ENCODE measurements at regions not wholly inside any gene's neighbourhood (a gene's known extent, or its start where the extent isn't known, plus 50 kb on each side); places are given as distances from the start of the nearest gene placed in this dataset.
"Not testable (repeated sequence)": the region's sequence is repeated elsewhere in the genome, so short reads cannot be mapped to it uniquely, and the experiment has no call there.

DNA sequence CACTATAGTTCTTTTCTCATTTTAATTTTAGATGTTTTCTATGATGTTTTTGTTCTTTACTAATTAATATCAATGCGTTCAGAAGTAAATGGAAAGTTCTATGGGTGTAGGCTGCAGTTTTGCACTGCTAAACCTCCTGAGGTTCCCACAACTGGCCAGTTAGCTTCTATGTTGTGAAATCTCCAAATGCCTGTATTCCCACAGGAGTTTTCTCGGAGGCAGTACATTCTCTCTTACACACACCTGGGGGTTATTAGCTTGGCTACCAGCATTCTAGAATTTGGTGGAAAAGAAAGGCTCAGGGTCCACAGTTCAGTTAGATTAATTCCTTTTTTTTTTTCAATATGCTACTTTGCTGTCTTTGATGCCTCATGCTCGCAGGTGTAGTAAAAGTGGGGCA is 216.9 kb upstream of the NRIP1 start:
- Mint-ChIP-seq H3K9me3 (no peaks in the 10 kb centered on the region), H3K27ac (no peak overlapping the region), H3K36me3 (ENCODE audit: low read depth) (no peaks in the 10 kb centered on the region), H3K4me3 (ENCODE audit: low read depth) (no peak overlapping the region), H3K27me3 (ENCODE audit: low read depth) (no peaks in the 10 kb centered on the region), H3K4me1 (ENCODE audit: low read depth) (no peaks in the 10 kb centered on the region)
- intact Hi-C loops (cut with micrococcal nuclease), result no loop called here
- DNase-seq (ENCODE audit: low spot score), result no peak

DNA sequence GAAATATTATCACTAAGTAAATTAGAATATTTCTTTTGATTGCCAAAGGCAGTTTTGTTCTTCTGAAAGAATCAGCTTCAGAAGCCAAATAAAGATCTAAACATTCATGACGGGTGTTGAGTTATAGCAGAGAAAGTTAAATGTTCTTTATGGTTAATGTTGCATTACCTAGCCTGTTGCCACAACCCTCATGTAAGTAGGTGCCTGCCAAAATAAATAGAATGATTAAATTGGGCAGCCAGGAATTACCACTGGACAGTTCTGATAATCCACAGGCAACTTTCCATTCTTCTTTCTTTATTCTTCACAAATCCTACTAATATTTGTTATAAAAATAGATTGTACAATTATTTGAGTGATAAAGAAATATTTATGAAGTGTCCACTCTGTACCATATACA is 217.9 kb upstream of the NRIP1 start:
- intact Hi-C loops (cut with micrococcal nuclease), result no loop called here
- H3K27me3 Mint-ChIP-seq (ENCODE audit: low read depth), result no peaks in the 10 kb centered on the region
- no peak for DNase-seq (ENCODE audit: low spot score)
- no peaks in the 10 kb centered on the region for H3K36me3 Mint-ChIP-seq (ENCODE audit: low read depth)
- H3K4me1 Mint-ChIP-seq (ENCODE audit: low read depth), result no peaks in the 10 kb centered on the region
- no peaks in the 10 kb centered on the region for H3K9me3 Mint-ChIP-seq
- no peak overlapping the region for H3K27ac Mint-ChIP-seq
- H3K4me3 Mint-ChIP-seq (ENCODE audit: low read depth), result no peak overlapping the region

DNA sequence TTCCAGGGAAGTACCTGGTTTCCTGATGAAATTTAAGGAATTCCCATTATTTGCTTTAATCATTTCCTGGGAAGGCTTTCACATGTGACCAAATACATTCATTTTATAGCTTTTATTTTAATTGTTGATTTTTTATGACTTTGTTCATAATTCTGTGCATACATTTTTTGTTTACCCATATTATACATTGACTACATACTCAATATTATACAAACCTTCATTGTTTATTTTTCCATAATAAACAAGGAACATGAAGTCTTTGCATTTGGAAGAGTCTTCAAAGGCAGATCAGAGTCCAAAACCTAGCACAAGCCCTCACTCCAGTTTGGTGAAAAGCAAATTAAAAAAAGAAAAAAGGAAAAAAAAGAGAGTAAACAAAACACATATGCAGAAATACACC is 218.3 kb upstream of the NRIP1 start:
- Mint-ChIP-seq H3K27ac (no peak overlapping the region), H3K9me3 (no peaks in the 10 kb centered on the region), H3K4me3 (ENCODE audit: low read depth) (no peak overlapping the region), H3K4me1 (ENCODE audit: low read depth) (no peaks in the 10 kb centered on the region), H3K36me3 (ENCODE audit: low read depth) (no peaks in the 10 kb centered on the region), H3K27me3 (ENCODE audit: low read depth) (no peaks in the 10 kb centered on the region)
- no peak for DNase-seq (ENCODE audit: low spot score)
- intact Hi-C loops (cut with micrococcal nuclease), result no loop called here

DNA sequence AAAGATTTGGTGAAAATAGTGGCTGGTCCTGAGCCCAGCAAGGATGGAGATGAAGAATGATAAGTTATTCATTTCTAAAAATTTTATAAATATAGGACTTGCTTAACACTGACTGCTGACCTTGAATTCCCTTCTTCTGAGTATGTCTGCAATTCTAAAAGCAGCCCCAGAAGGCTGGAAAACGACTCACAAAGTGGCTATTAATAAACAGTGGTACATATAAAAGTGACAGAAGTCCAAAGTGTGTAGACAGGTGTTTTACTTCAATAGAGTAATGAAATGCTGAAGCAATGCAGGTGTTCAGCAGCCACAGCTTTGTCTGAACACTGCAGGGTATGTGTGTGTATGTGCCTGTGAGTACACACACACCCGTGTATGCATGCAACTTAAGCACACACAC is 219.0 kb upstream of the NRIP1 start:
- intact Hi-C loops (cut with micrococcal nuclease), result no loop called here
- Mint-ChIP-seq H3K4me1 (ENCODE audit: low read depth) (no peaks in the 10 kb centered on the region), H3K9me3 (no peaks in the 10 kb centered on the region), H3K4me3 (ENCODE audit: low read depth) (no peak overlapping the region), H3K36me3 (ENCODE audit: low read depth) (no peaks in the 10 kb centered on the region), H3K27ac (no peak overlapping the region), H3K27me3 (ENCODE audit: low read depth) (no peaks in the 10 kb centered on the region)
- no peak for DNase-seq (ENCODE audit: low spot score)

DNA sequence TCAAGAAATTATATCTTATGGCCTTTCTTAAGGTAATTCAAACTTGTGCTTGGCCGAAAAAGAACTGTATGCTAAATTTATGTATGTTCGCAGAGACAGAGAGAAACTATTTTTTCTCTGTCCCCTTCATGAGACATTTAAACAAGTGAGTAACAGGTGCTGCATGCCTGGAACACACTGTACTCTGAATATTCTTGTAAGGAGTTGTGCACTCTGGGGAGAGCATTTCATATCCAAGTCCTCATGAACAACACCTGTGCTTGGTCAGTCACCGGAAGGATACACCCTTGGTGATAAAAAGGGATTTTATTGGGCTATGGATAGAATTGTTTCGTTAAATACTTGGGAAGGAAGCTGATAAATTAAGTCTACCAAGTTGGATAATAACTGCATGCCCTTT is 220.8 kb upstream of the NRIP1 start:
- H3K4me3 Mint-ChIP-seq (ENCODE audit: low read depth), result no peak overlapping the region
- no peaks in the 10 kb centered on the region for H3K27me3 Mint-ChIP-seq (ENCODE audit: low read depth)
- H3K36me3 Mint-ChIP-seq (ENCODE audit: low read depth), result no peaks in the 10 kb centered on the region
- no peaks in the 10 kb centered on the region for H3K4me1 Mint-ChIP-seq (ENCODE audit: low read depth)
- H3K9me3 Mint-ChIP-seq, result no peaks in the 10 kb centered on the region
- intact Hi-C loops (cut with micrococcal nuclease), result no loop called here
- no peak overlapping the region for H3K27ac Mint-ChIP-seq
- DNase-seq (ENCODE audit: low spot score), result no peak

DNA sequence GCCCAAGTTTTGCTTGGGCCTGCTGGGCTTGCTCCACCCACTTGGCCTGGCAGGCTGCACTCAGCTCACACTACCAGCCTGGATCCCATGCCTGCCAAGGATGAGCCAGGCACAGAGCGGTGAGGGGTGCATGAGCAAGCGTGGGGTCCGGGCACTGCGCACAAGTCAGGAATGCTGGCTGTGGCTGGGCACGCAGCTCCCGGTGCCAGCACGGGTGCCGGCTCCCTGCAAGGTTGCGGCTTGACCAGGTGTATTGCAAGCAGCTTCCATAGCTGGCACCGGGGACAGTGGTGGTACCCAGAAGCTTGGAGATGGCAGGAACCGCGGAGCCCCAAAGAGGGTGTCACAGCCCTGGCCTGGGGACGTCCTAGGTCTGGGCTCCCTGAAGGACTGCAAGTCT is 224.4 kb upstream of the NRIP1 start:
- H3K36me3 Mint-ChIP-seq (ENCODE audit: low read depth), result no peaks in the 10 kb centered on the region
- no peak for DNase-seq (ENCODE audit: low spot score)
- no peaks in the 10 kb centered on the region for H3K27me3 Mint-ChIP-seq (ENCODE audit: low read depth)
- H3K4me1 Mint-ChIP-seq (ENCODE audit: low read depth), result no peaks in the 10 kb centered on the region
- H3K4me3 Mint-ChIP-seq (ENCODE audit: low read depth), result no peak overlapping the region
- no peaks in the 10 kb centered on the region for H3K9me3 Mint-ChIP-seq
- intact Hi-C loops (cut with micrococcal nuclease), result no loop called here
- H3K27ac Mint-ChIP-seq, result no peak overlapping the region

DNA sequence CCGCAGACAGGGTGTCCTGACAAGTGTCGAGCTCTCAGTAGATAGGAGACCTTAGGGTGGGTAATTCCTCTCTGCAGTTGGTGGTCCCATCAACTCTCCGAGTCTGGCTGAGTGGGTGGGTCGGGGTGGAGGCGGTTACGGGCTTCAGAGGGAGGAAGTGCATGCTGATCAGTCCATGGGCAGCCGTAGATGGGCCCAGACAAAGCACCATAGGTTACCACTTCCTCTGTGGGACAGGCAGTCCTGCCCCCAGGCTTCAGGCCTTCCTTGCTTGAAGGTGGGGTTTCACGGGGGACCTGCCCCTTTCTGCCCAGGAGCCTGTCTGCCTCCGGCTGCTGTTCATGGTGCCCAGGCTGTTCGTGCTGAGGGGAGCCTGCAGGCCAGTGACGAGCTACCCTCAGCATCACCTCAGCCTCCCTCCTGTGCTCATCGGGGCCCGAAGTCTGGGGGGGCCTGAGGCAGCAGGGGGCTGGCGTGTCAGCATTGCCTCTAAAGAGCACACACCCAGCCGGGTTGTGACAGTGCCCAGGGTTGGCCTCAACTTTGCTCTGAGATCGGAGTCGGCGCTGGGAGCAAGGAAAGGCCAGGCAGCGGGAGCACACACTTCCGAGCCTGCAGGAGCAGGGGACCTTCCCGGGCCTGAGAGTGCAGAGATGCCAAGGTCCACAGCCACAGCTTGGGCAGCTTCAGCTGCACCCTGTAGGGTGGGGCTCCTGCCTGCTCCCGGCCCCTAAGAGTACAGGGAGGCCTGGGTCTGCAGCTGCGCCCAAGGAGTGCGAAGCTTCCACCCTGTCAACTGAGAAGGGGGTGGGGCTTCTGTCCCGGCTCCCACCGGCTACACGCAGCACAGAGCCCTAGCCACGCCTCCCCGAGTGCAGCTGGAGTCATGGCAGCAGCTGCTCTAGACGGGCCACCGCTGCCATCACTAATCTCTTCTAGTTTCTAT is 225.4 kb upstream of the NRIP1 start:
- no peaks in the 10 kb centered on the region for H3K4me1 Mint-ChIP-seq (ENCODE audit: low read depth)
- H3K36me3 Mint-ChIP-seq (ENCODE audit: low read depth), result no peaks in the 10 kb centered on the region
- H3K27ac Mint-ChIP-seq, result no peak overlapping the region
- intact Hi-C loops (cut with micrococcal nuclease), result no loop called here
- no peaks in the 10 kb centered on the region for H3K27me3 Mint-ChIP-seq (ENCODE audit: low read depth)
- no peaks in the 10 kb centered on the region for H3K9me3 Mint-ChIP-seq
- no peak overlapping the region for H3K4me3 Mint-ChIP-seq (ENCODE audit: low read depth)
- no peak for DNase-seq (ENCODE audit: low spot score)

DNA sequence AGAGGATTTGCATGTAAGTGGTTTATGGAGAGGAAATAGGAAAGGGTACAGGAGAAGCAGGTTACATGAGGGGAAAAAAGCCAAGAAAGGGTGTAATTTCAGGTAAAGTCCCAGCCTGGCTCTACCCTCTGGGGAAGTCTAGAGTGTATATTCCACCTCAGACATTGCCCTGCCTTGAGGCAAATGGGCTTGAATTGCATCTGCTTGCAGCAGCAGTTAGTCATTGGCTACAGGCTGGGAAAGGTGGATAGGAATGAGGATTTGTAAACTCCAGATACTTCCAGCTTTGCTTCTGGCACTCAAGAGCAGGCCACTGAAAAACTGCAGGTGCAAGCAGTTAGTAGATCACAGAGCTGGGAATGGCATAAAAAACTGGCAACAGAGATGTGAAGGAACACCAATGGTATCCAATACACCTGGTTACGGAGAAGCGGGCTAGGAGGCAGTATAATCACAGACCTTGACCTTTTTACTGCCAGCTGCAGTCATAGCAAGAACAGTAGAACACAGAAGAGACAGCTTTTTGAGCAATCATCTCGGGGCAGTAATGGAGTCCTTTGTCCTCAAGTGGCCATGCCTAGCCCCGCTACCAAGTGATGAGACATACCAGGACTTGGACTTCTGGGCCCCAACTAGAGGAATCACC is 226.9 kb upstream of the NRIP1 start:
- intact Hi-C loops (cut with micrococcal nuclease), result no loop called here

DNA sequence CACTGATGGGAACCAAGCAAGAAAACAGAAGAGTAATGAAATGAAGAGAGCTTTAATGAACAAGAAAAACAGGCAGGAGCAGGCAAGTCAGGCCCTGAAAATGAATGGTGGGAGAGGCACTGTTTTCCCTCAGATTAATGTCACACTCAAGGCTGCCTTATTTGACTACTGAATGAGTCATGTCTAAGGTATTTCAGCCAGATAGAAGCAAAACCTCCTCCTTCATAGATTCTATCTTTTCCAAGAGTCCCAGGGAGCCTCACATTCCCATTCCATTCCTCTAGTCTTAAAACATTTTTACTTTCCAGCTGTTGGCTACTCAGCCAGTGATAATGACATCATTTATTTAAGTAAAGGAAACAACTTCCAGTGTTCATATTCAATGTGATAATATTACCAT is 228.4 kb upstream of the NRIP1 start:
- Mint-ChIP-seq H3K27ac (no peak overlapping the region), H3K4me1 (ENCODE audit: low read depth) (no peaks in the 10 kb centered on the region), H3K27me3 (ENCODE audit: low read depth) (no peaks in the 10 kb centered on the region), H3K36me3 (ENCODE audit: low read depth) (no peaks in the 10 kb centered on the region), H3K4me3 (ENCODE audit: low read depth) (no peak overlapping the region), H3K9me3 (no peaks in the 10 kb centered on the region)
- DNase-seq (ENCODE audit: low spot score), result no peak
- intact Hi-C loops (cut with micrococcal nuclease), result no loop called here

More for the DNA sequence above, 226.9 kb upstream of the NRIP1 start:
- Mint-ChIP-seq H3K27ac (no peak overlapping the region), H3K4me1 (ENCODE audit: low read depth) (no peaks in the 10 kb centered on the region), H3K27me3 (ENCODE audit: low read depth) (no peaks in the 10 kb centered on the region), H3K4me3 (ENCODE audit: low read depth) (no peak overlapping the region), H3K9me3 (no peaks in the 10 kb centered on the region), H3K36me3 (ENCODE audit: low read depth) (no peaks in the 10 kb centered on the region)
- no peak for DNase-seq (ENCODE audit: low spot score)

DNA sequence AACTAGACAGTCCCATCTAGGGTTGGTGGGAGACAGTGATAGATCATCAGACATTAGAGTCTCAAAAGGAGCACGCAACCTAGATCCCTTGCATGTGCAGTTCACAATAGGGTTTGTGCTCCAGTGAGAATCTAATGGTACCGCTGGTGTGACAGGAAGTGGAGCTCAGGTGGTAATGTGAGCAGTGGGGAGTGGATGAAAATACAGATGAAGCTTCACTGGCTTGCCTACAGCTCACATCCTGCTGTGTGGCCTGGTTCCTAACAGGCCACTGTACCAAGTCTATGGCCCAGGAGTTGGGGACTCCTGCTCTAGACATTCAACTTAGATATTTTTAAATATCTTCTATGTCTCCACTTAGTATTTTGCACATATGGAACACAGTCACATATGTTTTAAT is 231.1 kb upstream of the NRIP1 start:
- DNase-seq (ENCODE audit: low spot score), result no peak
- Mint-ChIP-seq H3K27me3 (ENCODE audit: low read depth) (no peaks in the 10 kb centered on the region), H3K9me3 (peaks cover 3% of the 10 kb centered on the region), H3K36me3 (ENCODE audit: low read depth) (no peaks in the 10 kb centered on the region), H3K4me1 (ENCODE audit: low read depth) (no peaks in the 10 kb centered on the region), H3K27ac (no peak overlapping the region), H3K4me3 (ENCODE audit: low read depth) (no peak overlapping the region)
- intact Hi-C loops (cut with micrococcal nuclease), result no loop called here

DNA sequence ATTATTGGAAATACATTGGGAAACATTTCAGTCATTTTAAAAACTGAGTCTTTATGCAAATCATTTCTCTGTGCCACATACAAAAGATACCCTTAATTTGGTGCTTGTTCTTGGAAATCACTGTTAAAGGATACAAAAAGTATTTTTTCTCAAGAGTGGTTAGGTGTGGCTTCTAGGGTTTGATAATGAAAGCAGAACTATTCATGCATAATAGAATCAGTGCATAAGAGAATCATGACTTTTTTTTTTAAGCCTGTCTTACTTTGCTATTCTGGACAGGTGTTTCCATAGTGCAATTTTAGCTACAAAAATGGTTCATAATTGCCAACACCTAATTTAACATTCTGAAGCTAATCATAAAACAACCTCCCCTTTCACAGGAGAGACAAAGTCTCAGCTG is 233.0 kb upstream of the NRIP1 start:
- H3K9me3 Mint-ChIP-seq, result peaks cover 12% of the 10 kb centered on the region
- no peak overlapping the region for H3K27ac Mint-ChIP-seq

DNA sequence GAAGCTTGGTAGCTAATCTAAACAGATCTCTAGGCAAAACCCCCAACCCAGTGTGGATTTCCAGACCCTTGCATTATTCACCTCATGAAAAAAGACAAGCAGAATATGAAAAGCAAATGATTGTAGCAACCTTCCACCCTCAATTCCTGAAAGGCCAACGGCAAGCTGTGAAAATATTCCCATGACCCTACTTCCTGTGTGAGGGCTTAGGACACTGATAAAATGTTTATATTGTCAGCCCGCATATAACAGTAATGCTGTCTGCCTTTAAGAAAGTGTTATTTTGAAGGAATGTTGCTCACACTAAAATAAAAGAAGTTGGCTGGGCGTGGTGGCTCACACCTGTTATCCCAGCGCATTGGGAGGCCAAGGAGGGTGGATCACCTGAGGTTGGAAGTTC is 233.5 kb upstream of the NRIP1 start:
- H3K4me3 Mint-ChIP-seq (ENCODE audit: low read depth), result no peak overlapping the region
- H3K4me1 Mint-ChIP-seq (ENCODE audit: low read depth), result no peaks in the 10 kb centered on the region
- H3K27me3 Mint-ChIP-seq (ENCODE audit: low read depth), result no peaks in the 10 kb centered on the region
- H3K27ac Mint-ChIP-seq, result no peak overlapping the region
- intact Hi-C loops (cut with micrococcal nuclease), result no loop called here
- DNase-seq (ENCODE audit: low spot score), result no peak
- H3K9me3 Mint-ChIP-seq, result peaks cover 12% of the 10 kb centered on the region
- H3K36me3 Mint-ChIP-seq (ENCODE audit: low read depth), result no peaks in the 10 kb centered on the region

More for the DNA sequence above, 233.0 kb upstream of the NRIP1 start:
- intact Hi-C loops (cut with micrococcal nuclease), result no loop called here
- no peaks in the 10 kb centered on the region for H3K4me1 Mint-ChIP-seq (ENCODE audit: low read depth)
- no peaks in the 10 kb centered on the region for H3K36me3 Mint-ChIP-seq (ENCODE audit: low read depth)
- no peak overlapping the region for H3K4me3 Mint-ChIP-seq (ENCODE audit: low read depth)
- no peaks in the 10 kb centered on the region for H3K27me3 Mint-ChIP-seq (ENCODE audit: low read depth)
- no peak for DNase-seq (ENCODE audit: low spot score)

DNA sequence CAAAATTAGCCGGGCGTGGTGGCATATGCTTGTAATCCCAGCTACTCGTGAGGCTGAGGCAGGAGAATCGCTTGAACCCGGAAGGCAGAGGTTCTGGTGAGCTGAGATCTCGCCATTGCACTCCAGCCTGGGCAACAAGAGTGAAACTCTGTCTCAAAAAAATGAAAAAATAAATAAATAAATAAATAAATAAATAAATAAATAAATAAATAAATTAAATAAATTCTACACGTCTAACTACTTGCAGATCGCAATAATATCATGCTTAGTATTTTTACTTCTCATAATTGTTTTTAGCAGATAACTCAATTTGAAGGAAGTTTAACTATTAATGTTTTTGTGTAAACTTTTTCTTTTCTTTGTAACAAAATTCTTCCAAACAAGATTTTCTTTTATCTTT is 234.0 kb upstream of the NRIP1 start:
- H3K9me3 Mint-ChIP-seq, result peaks cover 12% of the 10 kb centered on the region
- intact Hi-C loops (cut with micrococcal nuclease); H3K27ac Mint-ChIP-seq; DNase-seq (ENCODE audit: low spot score); H3K27me3 Mint-ChIP-seq (ENCODE audit: low read depth); H3K4me1 Mint-ChIP-seq (ENCODE audit: low read depth); H3K4me3 Mint-ChIP-seq (ENCODE audit: low read depth); H3K36me3 Mint-ChIP-seq (ENCODE audit: low read depth): not testable (repeated sequence)

Measured in activated T-helper 2 cell treated with anti-CD3 and anti-CD28 coated beads, Interferon-gamma antibody, Interleukin-2, Interleukin-4, amounts not matched to agents 10 μg/mL and 5 μg/mL and 100 μg/mL, durations not matched to agents 14 hours and 24 hours and 36 hours (primary cell).